A673 (cell line): ENCODE measurements at regions not wholly inside any gene's neighbourhood (a gene's known extent, or its start where the extent isn't known, plus 50 kb on each side); places are given as distances from the start of the nearest gene placed in this dataset.

Source experiments
- CTCF ChIP-seq: fragments of 300-800, 200-600 bp; sonication (generic); conservative IDR thresholded peaks from 2 replicates; pipeline ENCODE4 v1.5.1; 2017; ENCODE audit warnings: low read depth, mild to moderate bottlenecking, antibody characterized with exemption, low read length, moderate library complexity, mixed read lengths
- EZH2 ChIP-seq: fragments of 200-600 bp; sonication (generic); IDR thresholded peaks from 2 replicates; pipeline ENCODE4 v1.6.1; 2017; ENCODE audit warnings: borderline replicate concordance, low read depth, mild to moderate bottlenecking, mixed read lengths, antibody characterized with exemption, low read length; ENCODE audit not compliant: poor library complexity, severe bottlenecking

- TF ChIP-seq CTCF (no peak), EZH2 (no peak)
Observed at GRCh38 chr5:126358525-126358924, 64.7 kb upstream of the GRAMD2B start.
